Loucy (cell line): ENCODE measurements at regions not wholly inside any gene's neighbourhood (a gene's known extent, or its start where the extent isn't known, plus 50 kb on each side); places are given as distances from the start of the nearest gene placed in this dataset.

Experiments
- CTCF ChIP-seq: fragments of 200-600 bp; sonication (generic); conservative IDR thresholded peaks from 2 replicates; pipeline ENCODE4 v1.5.1; 2014; ENCODE audit warnings: mild to moderate bottlenecking, antibody characterized with exemption, low read length
- EZH2phosphoT487 ChIP-seq: fragments of 200-600 bp; IDR thresholded peaks from 2 replicates; pipeline ENCODE4 v1.6.1; 2018; ENCODE audit warnings: antibody characterized with exemption, mild to moderate bottlenecking, moderate library complexity, borderline replicate concordance

DNA sequence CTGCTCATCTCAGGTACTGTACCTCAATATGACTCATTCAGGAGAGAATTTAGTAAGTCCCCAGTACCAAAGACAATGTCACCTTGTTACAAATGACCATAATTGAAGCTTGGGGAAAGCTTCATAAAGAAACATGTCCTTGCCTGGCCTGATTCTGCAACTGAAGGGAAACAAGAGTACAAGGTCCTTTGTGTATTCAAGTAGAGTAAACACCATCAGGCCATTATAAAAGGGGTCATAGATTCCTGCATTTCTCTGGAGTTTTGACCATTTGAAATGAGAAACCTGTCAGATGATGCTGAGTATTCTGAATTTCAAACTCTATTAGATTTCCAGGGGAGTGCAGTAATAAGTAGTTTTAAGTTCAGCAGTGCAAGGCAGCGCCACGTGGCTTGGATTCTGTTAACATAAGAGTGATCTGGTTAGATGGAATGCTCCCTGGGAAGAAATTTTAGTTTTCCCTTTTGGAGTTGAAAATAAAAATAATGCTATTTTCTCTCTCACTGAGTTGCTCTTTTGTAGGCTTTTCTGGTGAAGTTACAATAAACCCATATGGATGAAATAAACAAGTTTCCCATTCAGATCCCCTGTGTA lies 1054.3 kb downstream of the EPHA7 start:
- no peak for TF ChIP-seq CTCF
- no peak for TF ChIP-seq EZH2phosphoT487
